Parathyroid adenoma (tissue), 2 donors: ENCODE measurements at regions not wholly inside any gene's neighbourhood (a gene's known extent, or its start where the extent isn't known, plus 50 kb on each side); places are given as distances from the start of the nearest gene placed in this dataset.

Source experiments
- H2AFZ ChIP-seq: fragments of 300-600 bp; sonication (generic); one replicate; pipeline ENCODE4 v1.7.0; 2017; ENCODE audit warnings: antibody characterized with exemption, mild to moderate bottlenecking
- H3K27ac ChIP-seq: fragments of 300-600 bp; sonication (generic); one replicate; pipeline ENCODE4 v1.7.0; 2017
- H3K27me3 ChIP-seq: fragments of 300-600 bp; sonication (generic); one replicate; pipeline ENCODE4 v1.7.0; 2017; ENCODE audit warnings: low read length; ENCODE audit not compliant: control insufficient read depth, insufficient read depth
- H3K36me3 ChIP-seq: fragments of 300-600 bp; sonication (generic); one replicate; pipeline ENCODE4 v1.7.0; 2017; ENCODE audit warnings: low read length; ENCODE audit not compliant: control insufficient read depth, insufficient read depth
- H3K4me1 ChIP-seq: fragments of 300-600 bp; sonication (generic); one replicate; pipeline ENCODE4 v1.7.0; 2017; ENCODE audit warnings: control low read depth
- H3K4me2 ChIP-seq: fragments of 300-600 bp; sonication (generic); one replicate; pipeline ENCODE4 v1.7.0; 2017; ENCODE audit warnings: low read length
- H3K4me3 ChIP-seq: fragments of 300-600 bp; sonication (generic); one replicate; pipeline ENCODE4 v1.7.0; 2017; ENCODE audit warnings: low read depth, low read length
- H3K79me2 ChIP-seq: fragments of 300-600 bp; sonication (generic); one replicate; pipeline ENCODE4 v1.7.0; 2017; ENCODE audit warnings: control low read depth
- H3K9ac ChIP-seq: fragments of 300-600 bp; sonication (generic); one replicate; pipeline ENCODE4 v1.7.0; 2017; ENCODE audit warnings: mild to moderate bottlenecking
- H3K9me3 ChIP-seq: fragments of 300-600 bp; sonication (generic); one replicate; pipeline ENCODE4 v1.7.0; 2017; ENCODE audit warnings: low read length; ENCODE audit not compliant: control insufficient read depth
- CTCF ChIP-seq: fragments of 300-600 bp; sonication (generic); IDR thresholded peaks from one replicate; pipeline ENCODE4 v1.7.0; 2017; ENCODE audit warnings: antibody characterized with exemption, mild to moderate bottlenecking
- donor health status: primary hyperparathyroidism.

- no peak for TF ChIP-seq CTCF
- no peaks in the 10 kb centered on the region for H3K36me3 ChIP-seq
- H3K4me1 ChIP-seq = no peaks in the 10 kb centered on the region
- H3K9me3 ChIP-seq = no peaks in the 10 kb centered on the region
- H3K4me2 ChIP-seq = no peak overlapping the region
- no peak overlapping the region for H3K4me3 ChIP-seq
- no peaks in the 10 kb centered on the region for H3K79me2 ChIP-seq
- no peak overlapping the region for H2AFZ ChIP-seq
- no peaks in the 10 kb centered on the region for H3K27me3 ChIP-seq
- no peak overlapping the region for H3K9ac ChIP-seq
- H3K27ac ChIP-seq = no peak overlapping the region
Observed at GRCh38 chr18:70554854-70555445, 266.1 kb downstream of the SOCS6 start.

- no peak overlapping the region for H2AFZ ChIP-seq
- H3K4me2 ChIP-seq = no peak overlapping the region
- H3K27ac ChIP-seq = no peak overlapping the region
- no peak for TF ChIP-seq CTCF
- no peaks in the 10 kb centered on the region for H3K79me2 ChIP-seq
- H3K36me3 ChIP-seq = no peaks in the 10 kb centered on the region
- no peaks in the 10 kb centered on the region for H3K9me3 ChIP-seq
- no peaks in the 10 kb centered on the region for H3K27me3 ChIP-seq
- no peak overlapping the region for H3K9ac ChIP-seq
- no peaks in the 10 kb centered on the region for H3K4me1 ChIP-seq
- H3K4me3 ChIP-seq = no peak overlapping the region
Observed at GRCh38 chr18:70553936-70554260, 265.1 kb downstream of the SOCS6 start.

- TF ChIP-seq CTCF = no peak
- H3K4me1 ChIP-seq = no peaks in the 10 kb centered on the region
- H3K9me3 ChIP-seq = no peaks in the 10 kb centered on the region
- no peaks in the 10 kb centered on the region for H3K36me3 ChIP-seq
- H3K27me3 ChIP-seq = no peaks in the 10 kb centered on the region
- H3K79me2 ChIP-seq = no peaks in the 10 kb centered on the region
- H3K4me2 ChIP-seq = no peak overlapping the region
- no peak overlapping the region for H3K4me3 ChIP-seq
- H3K9ac ChIP-seq = no peak overlapping the region
- no peak overlapping the region for H3K27ac ChIP-seq
- H2AFZ ChIP-seq = no peak overlapping the region
Observed at GRCh38 chr18:70553245-70553935, 264.5 kb downstream of the SOCS6 start.

GRCh38 chr18:70536370-70537062 is 247.7 kb downstream of the SOCS6 start:
- Histone ChIP-seq H3K4me1 (no peaks in the 10 kb centered on the region), H2AFZ (no peak overlapping the region), H3K9ac (no peak overlapping the region), H3K4me3 (no peak overlapping the region), H3K27me3 (no peaks in the 10 kb centered on the region), H3K27ac (no peak overlapping the region), H3K79me2 (no peaks in the 10 kb centered on the region), H3K4me2 (no peak overlapping the region), H3K9me3 (no peaks in the 10 kb centered on the region), H3K36me3 (no peaks in the 10 kb centered on the region)
- no peak for TF ChIP-seq CTCF
